Hematopoietic multipotent progenitor cell (in vitro differentiated cells): ENCODE measurements at regions not wholly inside any gene's neighbourhood (a gene's known extent, or its start where the extent isn't known, plus 50 kb on each side); places are given as distances from the start of the nearest gene placed in this dataset.

ENCODE experiments used
- DNase-seq, 3 donors: peaks; one replicate each; pipeline ENCODE4 v3.0.0-alpha.2; 2011 to 2015; ENCODE audit warnings: low read depth in 2 of 3, low spot score in 2 of 3

DNA sequence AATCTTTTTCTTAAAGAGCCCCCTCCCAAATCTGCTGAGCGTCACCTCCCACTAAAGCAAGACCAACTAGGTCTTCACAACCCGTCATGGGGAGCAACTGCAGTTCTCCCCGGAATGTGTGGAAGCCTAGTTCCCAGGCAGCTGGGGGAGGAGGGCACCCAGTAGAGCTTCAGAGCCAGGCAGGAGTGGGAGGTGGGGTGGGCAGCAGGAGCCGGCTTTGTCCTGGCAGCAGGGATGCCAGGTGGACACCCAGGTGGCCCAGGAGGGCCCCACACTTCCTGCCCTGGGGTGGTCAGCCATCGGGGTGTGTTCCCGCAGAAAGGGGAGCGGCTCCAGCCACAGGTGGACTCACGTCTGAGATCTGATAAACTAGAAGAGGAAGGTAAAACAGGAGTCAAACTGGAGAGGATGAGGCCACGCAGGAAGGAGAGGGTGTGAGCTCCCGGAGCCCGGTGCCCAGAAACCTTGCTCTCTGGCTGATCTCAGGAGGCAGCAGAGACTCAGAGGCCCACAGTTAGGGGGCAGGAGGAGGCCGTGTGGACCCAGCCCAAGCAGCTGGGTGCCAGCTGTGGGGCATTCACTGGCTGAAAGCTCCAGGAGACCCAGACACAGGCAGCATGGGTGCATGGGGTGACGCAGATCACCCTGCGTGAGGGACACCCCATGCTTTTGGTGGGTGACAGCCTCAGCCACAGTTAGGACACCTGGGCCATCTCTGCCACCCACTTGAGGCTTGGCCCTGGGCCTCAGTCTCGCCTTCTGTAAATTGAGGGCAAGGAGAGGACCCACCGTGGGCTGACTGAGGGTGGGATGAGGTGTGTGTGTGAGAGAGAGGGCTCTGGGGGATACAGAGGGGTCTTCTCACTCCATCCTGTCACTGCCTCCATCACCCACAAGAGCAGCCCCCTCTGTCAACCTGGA is 260.8 kb upstream of the TNRC6C start:
- no peak for DNase-seq

- DNase-seq = no peak
Measured at GRCh38 chr17:77698903-77699623, 259.4 kb upstream of the TNRC6C start.

GRCh38 chr17:77700165-77700881 is 258.2 kb upstream of the TNRC6C start:
- no peak for DNase-seq

- no peak for DNase-seq
Measured at GRCh38 chr17:77701996-77702395, 256.5 kb upstream of the TNRC6C start.

- no peak for DNase-seq
Measured at GRCh38 chr17:77704048-77704815, 254.3 kb upstream of the TNRC6C start.

DNA sequence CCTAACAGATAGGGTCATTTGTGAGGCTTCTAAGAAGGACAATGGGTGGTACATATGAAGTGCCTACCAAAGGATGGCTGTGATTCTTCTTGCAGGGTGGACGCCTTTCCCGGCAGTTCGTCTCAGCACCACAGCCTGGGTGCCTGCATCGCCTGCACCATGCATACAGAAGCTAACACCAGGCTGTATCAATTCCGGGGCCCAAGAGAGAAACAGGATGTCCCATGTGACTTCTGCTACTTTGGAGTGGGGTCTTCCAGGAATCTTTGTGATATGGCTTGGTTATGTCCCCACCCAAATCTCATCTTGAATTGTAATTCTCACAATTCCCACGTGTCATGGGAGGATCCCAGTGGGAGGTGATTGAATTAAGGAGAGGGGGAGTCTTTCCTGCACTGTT is 251.6 kb upstream of the TNRC6C start:
- DNase-seq = no peak

DNA sequence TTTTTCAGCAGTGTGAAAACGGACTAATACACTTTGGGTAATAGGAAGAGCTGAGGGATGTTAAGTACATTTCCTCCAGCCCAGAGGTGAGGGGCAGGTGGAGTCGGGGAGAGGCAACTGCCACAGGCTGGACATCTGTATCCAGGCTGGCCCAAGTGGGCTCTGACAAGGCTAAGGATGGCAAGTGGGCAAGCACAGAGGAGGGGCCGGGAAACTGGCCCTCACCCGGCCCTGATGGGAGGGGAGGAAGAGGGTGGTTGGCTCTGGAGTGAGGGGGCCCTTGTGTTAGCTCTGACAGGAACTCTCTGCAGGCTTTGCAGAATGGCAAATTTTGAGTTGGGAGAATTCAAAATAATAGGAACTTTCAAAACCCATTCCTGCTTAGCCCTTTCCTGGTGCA is 251.0 kb upstream of the TNRC6C start:
- DNase-seq = no peak

GRCh38 chr17:77708049-77708448 is 250.5 kb upstream of the TNRC6C start:
- no peak for DNase-seq

DNA sequence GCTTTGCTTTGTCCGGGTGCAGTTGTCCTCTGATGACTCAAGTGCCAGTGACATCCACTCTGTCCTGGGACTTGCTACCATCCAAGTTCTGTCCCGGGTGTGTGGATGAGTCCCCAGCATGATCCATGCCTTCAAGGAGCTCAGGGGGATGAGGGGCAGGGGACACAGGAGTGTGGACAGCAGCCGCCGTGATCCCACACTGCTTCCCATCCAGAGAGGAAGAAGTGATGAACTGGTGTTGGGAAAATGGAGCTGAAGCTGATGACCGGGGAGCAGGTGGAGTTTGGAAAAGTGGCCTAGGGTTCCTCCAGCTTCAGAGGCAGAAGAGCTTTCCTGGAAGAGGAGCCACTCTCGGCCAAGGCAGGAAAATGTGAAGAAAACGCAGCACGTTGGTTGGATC is 249.6 kb upstream of the TNRC6C start:
- no peak for DNase-seq

DNA sequence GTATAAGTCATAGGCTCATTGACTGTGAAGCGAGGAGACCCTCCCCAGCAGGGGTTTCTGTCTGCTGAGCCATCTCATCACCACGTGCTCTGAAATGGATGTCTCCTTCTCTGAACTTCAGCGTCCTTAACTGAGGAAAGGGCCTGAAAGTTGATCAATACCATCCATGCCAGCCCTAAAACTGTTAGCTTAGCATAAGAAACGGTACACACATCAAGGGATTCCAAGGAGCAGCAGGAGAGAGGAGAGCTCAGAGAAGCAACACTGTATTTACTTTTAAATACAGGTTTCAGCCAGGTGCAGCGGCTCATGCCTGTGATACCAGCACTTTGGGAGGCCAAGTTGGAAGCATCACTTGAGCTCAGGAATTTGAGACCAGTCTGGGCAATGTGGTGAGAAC is 248.9 kb upstream of the TNRC6C start:
- no peak for DNase-seq

- DNase-seq = no peak
Measured at GRCh38 chr17:77712578-77712977, 245.9 kb upstream of the TNRC6C start.

DNA sequence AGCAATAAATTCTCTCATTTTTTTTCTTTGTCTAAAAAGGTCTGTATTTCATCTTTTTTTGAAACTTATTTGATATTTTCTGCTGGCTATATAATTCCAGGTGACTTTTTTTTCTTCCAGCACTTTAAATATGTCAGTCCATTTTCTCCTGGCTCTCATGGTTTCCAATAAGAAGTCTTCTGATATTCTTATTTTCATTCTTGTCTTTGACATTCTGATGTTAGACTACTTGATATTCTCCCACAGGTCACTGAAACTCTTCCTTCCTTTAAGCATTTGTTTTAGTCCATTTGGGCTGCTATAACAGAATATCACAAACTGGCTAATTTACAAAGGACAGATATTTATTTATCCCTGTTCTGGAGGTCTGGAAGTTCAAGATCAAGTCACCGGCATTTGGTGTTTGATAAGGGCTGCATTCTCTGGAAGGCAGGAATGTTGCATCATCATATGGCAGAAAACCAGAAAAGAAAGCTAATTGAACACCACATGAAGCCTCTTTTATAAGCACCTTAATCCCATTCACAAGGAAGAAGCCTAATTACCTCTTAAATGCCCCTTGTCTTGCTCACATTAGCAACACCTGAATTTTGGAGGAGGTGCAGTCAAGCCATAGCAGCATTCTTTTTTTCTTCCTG is 242.1 kb upstream of the TNRC6C start:
- no peak for DNase-seq

DNA sequence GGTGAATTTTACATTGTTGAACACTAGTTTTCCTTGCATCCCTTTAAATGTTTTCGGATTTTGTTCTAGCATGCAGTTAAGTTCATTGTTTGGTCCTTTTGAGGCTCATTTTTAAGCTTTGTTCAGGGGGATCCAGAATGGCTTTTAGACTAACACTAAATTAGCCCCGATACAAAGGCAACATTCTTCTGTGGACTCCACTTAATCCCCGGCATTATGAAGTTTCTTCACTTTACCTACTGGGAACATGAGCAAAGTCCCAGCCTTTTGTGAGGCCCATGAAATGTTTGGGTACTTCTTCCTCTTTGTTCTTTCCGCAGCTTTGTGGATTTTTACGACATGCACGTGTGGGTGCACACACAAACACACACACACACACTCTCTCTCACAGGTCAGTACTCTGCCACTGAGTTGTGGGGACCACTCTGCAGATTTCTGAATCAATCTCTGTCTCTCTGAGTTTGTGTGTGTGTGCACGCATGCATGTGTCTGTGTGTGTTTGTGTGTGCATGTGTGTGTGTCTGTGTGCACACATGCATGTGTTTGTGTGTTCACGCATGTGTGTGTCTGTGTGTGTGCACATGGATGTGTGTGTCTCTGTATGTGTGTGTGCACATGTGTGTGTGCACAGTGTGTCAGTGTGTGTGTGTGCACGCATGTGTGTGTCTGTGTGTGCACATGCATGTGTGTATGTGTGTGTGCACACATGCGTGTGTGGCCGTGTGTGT is 240.4 kb upstream of the TNRC6C start:
- no peak for DNase-seq

- DNase-seq = no peak
Measured at GRCh38 chr17:77718669-77718961, 239.9 kb upstream of the TNRC6C start.

DNA sequence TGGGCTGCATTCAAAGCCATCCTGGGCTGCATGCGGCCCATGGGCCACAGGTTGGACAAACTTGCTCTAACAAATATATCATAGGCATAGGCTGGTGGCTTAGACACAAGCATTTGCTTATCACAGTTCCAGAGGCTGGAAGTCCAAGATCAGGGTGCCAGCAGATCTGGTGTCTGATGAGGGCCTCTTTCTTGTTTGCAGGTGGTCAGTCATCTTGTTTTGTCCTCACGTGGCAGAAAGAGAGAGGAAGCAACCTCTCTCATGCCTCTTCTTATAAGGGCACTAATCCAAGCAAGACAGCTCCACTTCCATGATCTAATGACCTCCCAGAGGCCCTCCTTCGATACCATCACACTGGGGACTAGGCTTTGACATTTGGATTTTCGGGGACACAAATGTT is 238.7 kb upstream of the TNRC6C start:
- no peak for DNase-seq

DNA sequence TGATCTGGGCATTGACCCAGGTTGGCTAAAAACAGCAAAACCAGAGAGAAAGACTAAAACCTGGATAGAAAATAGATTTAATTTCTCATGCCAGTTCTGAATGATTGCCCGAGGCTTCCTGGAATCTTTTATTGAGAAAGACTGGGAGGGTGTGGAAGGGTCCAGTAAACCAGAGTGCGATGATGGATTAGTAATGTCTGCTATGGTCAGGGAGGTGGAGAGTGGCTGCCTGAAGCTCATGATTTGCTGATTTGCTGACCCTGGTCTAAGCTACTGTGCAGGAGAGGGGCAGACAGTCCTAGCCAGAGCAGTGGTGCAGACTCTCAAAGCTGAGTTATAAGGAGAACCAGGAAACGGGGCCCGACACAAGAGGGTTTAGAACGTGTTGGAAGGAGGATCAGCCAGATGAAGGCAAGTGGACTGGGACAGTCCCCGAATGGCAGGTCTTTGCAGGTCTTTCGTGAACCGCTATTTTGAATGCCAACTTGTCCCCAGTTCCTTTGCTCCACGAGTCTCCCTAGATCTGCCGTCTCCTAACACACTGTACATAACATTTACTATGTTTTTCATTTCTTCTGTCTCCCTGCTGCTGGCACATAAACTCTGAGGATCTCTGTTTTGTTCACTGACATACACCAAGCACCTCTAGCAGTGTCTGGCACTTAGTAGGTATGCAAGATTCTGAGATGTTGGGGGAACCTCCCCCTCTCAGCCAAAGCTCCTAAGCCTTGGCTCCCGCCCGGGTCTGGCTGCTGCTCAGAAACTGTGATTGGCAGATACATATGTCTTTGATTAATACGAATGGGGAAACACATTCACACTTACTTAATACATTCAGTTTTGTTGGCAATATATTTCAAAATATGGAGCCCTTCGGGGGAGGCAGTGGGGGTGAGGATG is 237.3 kb upstream of the TNRC6C start:
- no peak for DNase-seq

GRCh38 chr17:77721846-77722160 is 236.7 kb upstream of the TNRC6C start:
- DNase-seq = no peak

- no peak for DNase-seq
Measured at GRCh38 chr17:77722366-77722765, 236.1 kb upstream of the TNRC6C start.
